ENCODE measurements at regions not wholly inside any gene's neighbourhood (a gene's known extent, or its start where the extent isn't known, plus 50 kb on each side); places are given as distances from the start of the nearest gene placed in this dataset.

GRCh38 chr20:7411075-7411474 is 529.2 kb downstream of the HAO1 start:
- no peak for DNase-seq
- no peaks in the 10 kb centered on the region for H3K36me3 ChIP-seq
- intact Hi-C loops (cut with DNase I): no loop called here
- no peak overlapping the region for H3K27ac ChIP-seq
- H3K27me3 ChIP-seq (ENCODE audit: low read depth): no peaks in the 10 kb centered on the region
- ATAC-seq: no peak
- no peak overlapping the region for H3K4me3 ChIP-seq
- H3K9me3 ChIP-seq: no peaks in the 10 kb centered on the region
- H3K4me1 ChIP-seq: no peaks in the 10 kb centered on the region
- TF ChIP-seq CTCF (IDR thresholded peaks at IDR 0.05): no peak

- Histone ChIP-seq H3K27me3 (ENCODE audit: low read depth) (no peaks in the 10 kb centered on the region), H3K4me1 (no peaks in the 10 kb centered on the region), H3K4me3 (no peak overlapping the region), H3K27ac (no peak overlapping the region), H3K36me3 (no peaks in the 10 kb centered on the region), H3K9me3 (no peaks in the 10 kb centered on the region)
- ATAC-seq (no peak), DNase-seq (no peak)
- TF ChIP-seq CTCF (IDR thresholded peaks at IDR 0.05): no peak
- intact Hi-C loops (cut with DNase I): no loop called here
These were observed 524.8 kb downstream of the HAO1 start for GRCh38 chr20:7415427-7415826.

GRCh38 chr20:7416382-7416781 is 523.9 kb downstream of the HAO1 start:
- H3K4me1 ChIP-seq: no peaks in the 10 kb centered on the region
- H3K27ac ChIP-seq: no peak overlapping the region
- H3K36me3 ChIP-seq: no peaks in the 10 kb centered on the region
- intact Hi-C loops (cut with DNase I): no loop called here
- no peak for TF ChIP-seq CTCF (IDR thresholded peaks at IDR 0.05)
- DNase-seq: no peak
- H3K9me3 ChIP-seq: no peaks in the 10 kb centered on the region
- no peak for ATAC-seq
- no peaks in the 10 kb centered on the region for H3K27me3 ChIP-seq (ENCODE audit: low read depth)
- H3K4me3 ChIP-seq: no peak overlapping the region

GRCh38 chr20:7420345-7420744 is 519.9 kb downstream of the HAO1 start:
- Histone ChIP-seq H3K9me3 (no peaks in the 10 kb centered on the region), H3K4me3 (no peak overlapping the region), H3K27me3 (ENCODE audit: low read depth) (no peaks in the 10 kb centered on the region), H3K4me1 (no peaks in the 10 kb centered on the region), H3K27ac (no peak overlapping the region), H3K36me3 (no peaks in the 10 kb centered on the region)
- no peak for TF ChIP-seq CTCF (IDR thresholded peaks at IDR 0.05)
- intact Hi-C loops (cut with DNase I): no loop called here
- DNase-seq: no peak
- ATAC-seq: no peak

- ATAC-seq: no peak
- TF ChIP-seq CTCF (IDR thresholded peaks at IDR 0.05): no peak
- no peaks in the 10 kb centered on the region for H3K4me1 ChIP-seq
- H3K4me3 ChIP-seq: no peak overlapping the region
- H3K27ac ChIP-seq: no peak overlapping the region
- no peaks in the 10 kb centered on the region for H3K9me3 ChIP-seq
- intact Hi-C loops (cut with DNase I): no loop called here
- H3K36me3 ChIP-seq: no peaks in the 10 kb centered on the region
- H3K27me3 ChIP-seq (ENCODE audit: low read depth): no peaks in the 10 kb centered on the region
- no peak for DNase-seq
These were observed 513.3 kb downstream of the HAO1 start for GRCh38 chr20:7426890-7427496.

GRCh38 chr20:7428946-7429345 is 511.3 kb downstream of the HAO1 start:
- DNase-seq: no peak
- no peak overlapping the region for H3K27ac ChIP-seq

More at GRCh38 chr20:7428946-7429345, 511.3 kb downstream of the HAO1 start:
- intact Hi-C loops (cut with DNase I): no loop called here
- Histone ChIP-seq H3K4me1 (no peaks in the 10 kb centered on the region), H3K9me3 (no peaks in the 10 kb centered on the region), H3K4me3 (no peak overlapping the region), H3K36me3 (no peaks in the 10 kb centered on the region), H3K27me3 (ENCODE audit: low read depth) (no peaks in the 10 kb centered on the region)
- no peak for TF ChIP-seq CTCF (IDR thresholded peaks at IDR 0.05)
- no peak for ATAC-seq
